ENCODE measurements at regions not wholly inside any gene's neighbourhood (a gene's known extent, or its start where the extent isn't known, plus 50 kb on each side); places are given as distances from the start of the nearest gene placed in this dataset.
"Not testable (repeated sequence)": the region's sequence is repeated elsewhere in the genome, so short reads cannot be mapped to it uniquely, and the experiment has no call there.

GRCh38 chr22:45061332-45061731 lies 51.5 kb upstream of the PHF21B start:
- DNase-seq, result no peak

GRCh38 chr22:45064313-45065278 lies 54.8 kb upstream of the PHF21B start:
- no peak for DNase-seq

- no peak for DNase-seq
These were observed 55.9 kb upstream of the PHF21B start for GRCh38 chr22:45065726-45066125.

GRCh38 chr22:45067731-45068130 lies 57.9 kb upstream of the PHF21B start:
- DNase-seq, result no peak

DNA sequence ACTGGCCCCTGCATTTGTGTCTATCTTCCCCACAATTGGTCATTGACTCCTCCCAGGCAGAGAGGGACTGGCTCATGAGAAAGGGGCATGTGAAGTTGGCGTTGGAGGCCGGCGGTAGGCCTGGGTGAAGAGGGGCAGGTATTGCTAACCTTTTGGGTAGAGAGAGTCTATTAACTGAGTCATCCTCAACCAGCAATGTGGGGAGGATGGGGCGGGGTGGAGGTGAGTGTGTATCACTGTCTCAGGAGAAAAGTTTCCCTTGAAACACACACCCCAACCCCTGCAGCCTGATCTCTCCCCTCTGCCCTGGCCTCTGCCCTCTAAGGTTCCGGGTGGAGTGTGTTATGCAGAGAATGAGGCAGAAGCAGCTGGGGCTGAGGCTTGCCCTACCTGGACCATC lies 60.1 kb upstream of the PHF21B start:
- DNase-seq, result no peak

DNA sequence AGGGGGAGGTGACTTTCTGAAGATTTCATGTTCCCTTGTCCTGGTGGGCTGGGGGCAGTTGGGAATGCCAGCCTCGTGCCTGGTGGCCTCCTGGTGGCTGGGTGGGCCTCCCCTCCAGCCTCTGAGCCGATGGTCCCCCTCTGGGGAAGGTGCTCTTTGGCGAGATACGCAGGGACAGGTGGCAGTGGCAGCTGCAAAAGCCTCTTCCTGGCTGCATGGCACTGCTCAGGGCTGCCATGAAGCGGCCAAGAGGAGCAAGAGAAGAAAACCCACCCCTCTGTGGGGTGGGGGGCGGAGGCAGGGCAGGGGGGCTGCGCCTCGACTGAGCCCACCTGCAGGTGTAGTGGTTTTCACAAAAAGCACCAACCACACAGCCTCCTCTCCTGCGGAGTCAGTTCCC lies 61.8 kb upstream of the PHF21B start:
- DNase-seq, result no peak

- DNase-seq, result no peak
These were observed 62.6 kb upstream of the PHF21B start for GRCh38 chr22:45072322-45072903.

DNA sequence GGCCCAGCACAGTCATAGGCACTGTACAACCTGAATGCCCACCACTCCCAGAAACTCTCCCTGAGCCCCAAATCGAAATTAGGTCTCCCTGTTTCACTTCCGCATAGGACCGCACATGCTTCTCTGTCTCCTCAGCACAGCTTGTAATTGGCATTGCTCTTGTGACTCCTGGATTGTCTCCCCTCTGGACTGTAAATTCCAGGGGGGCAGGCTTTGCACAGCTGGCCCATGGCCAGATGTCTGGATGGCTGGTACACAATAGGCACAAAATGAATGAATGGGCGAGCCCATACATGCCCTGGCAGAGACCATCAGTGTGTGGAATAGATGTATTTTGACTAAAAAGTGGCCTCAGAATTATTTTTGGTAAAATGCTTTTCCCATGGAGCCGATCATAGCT lies 63.3 kb upstream of the PHF21B start:
- DNase-seq, result no peak

- no peak for DNase-seq
These were observed 67.5 kb upstream of the PHF21B start for GRCh38 chr22:45077286-45077685.

DNA sequence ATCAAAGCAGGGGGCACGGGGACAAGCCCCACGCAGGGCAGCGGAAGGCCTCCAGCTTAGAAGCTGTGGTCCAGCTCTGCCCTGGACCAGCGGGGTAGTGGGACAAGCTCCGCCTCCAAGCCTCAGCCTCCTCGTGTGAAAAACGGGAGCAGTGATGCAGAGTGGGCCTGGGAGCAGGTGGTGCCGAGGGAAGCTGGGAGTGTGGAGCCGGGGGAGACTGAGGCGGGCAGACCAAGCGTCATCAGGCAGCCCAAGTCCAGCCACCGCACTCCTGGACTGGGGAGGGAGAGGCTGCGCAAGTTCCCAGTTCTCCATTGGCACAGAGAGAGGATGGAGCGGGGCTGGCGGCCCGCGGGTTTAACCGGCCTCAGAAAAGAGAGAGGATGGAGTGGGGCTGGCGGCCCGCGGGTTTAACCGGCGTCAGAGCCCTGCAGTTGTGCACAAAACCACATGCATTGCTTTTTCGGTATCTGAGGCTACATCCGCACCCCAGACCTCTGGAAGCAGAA lies 68.1 kb upstream of the PHF21B start:
- no peak for DNase-seq

DNA sequence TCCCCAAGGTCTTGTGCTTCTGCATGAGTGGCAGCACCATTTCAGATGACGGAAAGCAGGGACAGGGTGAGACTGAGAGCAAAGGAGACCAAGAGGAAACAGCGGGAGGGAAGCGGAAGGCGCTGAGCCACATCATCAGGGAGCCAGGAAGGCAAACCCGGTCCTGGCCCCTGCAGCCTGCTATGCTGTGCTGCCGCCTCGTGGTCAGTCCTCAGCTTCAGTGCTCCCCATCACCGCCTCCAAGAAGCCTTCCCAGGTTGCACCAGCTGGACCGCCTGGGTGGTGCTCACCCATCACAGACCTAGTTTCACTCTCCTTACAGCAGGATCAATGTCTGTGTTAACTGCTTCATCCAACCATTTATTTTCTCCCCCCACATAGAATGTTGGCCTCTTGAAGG lies 73.0 kb upstream of the PHF21B start:
- DNase-seq, result no peak

- no peak for DNase-seq
These were observed 74.0 kb upstream of the PHF21B start for GRCh38 chr22:45083659-45084305.

GRCh38 chr22:45084400-45084920 lies 74.7 kb upstream of the PHF21B start:
- DNase-seq, result no peak

- no peak for DNase-seq
These were observed 75.9 kb upstream of the NUP50 start for GRCh38 chr22:45087802-45088201.

DNA sequence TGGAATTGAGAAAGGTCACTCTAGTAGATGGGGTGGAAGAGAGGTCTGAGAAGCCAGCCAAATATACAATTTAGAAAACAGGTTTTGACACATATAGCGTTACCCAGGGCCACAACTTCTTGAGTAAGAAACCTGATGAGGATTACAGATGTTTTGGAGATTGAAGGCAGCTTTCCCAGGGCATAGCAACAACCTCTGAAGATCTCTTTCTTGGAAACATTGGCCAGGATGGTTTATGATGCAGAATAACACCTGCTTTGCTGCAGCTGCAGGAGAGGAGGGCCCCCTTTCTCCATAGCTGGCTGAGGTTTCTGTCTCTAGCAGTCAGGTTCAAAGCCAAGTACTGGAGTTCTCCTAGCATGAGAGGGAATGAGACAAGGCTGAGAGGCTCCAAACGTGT lies 75.1 kb upstream of the NUP50 start:
- DNase-seq, result no peak

DNA sequence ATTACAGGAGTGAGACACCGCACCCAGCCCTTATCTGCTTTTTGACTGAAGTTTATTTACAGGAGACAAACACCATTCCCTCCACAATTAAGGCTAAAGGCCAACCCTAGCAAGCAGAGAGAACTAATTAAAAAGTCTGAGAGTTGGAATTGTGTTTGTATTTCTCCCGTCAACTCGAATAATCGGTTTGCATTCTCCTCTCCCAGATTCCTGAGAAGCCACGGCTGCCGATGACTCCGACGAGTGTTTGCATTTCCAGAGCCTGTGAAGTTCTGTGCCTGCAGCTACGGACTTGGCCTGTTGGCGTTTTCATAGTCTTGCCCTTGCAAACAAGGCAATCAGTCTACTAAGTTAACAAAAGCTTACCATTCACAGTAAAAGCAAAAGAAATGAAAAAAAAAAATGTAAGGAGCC lies 73.2 kb upstream of the NUP50 start:
- DNase-seq, result no peak

- no peak for DNase-seq
These were observed 72.4 kb upstream of the NUP50 start for GRCh38 chr22:45091254-45091854.

DNA sequence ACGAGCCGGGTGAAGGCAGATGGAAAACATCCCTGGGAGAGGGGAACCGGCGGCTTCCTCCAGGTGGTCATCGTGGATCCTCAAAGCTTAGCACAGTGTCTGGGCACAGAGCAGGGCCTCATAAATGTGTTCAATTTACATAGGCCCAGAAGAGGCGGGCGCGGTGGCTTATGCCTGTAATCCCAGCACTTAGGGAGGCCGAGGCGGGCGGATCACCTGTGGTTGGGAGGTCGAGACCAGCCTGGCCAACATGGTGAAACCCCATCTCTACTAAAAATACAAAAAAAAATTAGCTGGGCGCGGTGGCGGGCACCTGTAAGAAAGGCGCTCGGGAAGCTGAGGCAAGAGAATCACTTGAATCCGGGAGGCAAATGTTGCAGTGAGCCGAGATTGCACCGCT lies 71.8 kb upstream of the NUP50 start:
- DNase-seq, result not testable (repeated sequence)

DNA sequence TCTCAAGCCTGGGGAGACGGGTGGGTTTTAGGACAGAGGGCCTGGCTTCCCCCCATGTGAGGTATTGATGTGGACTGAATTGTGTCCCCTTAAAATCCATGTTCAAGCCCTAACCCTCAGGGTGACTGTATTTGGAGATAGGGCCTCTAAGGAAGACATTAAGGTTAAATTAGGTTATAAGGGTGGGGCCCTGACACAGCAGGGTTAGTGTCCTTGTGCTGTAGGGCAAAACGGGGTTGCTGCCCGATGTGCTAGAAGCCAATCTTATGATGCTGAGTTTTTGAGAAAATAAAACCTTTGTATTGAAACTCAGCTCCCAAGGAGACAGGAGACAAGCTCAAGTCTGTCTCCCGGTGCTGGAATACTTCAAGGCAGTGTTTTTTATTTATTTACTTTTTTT lies 71.1 kb upstream of the NUP50 start:
- no peak for DNase-seq

DNA sequence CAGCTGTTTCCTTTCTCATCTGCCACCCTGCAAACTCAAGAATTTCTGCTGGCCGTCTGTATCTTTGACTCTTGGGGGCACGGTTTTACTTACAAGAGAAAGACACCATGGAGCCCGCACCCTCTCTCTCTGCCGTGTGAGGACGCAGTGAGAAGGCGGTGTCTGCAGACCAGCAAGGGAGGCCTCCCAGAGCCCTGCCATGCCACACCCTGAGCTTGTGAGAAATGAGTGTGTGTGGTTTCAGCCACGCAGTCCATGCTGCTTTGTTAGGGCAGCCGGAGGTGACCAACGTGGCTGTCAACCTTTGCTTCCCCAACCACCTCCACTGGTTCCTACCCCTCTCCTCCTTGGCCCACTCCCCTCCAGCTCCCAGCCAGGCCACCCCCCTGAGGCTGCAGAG lies 70.1 kb upstream of the NUP50 start:
- DNase-seq, result no peak

DNA sequence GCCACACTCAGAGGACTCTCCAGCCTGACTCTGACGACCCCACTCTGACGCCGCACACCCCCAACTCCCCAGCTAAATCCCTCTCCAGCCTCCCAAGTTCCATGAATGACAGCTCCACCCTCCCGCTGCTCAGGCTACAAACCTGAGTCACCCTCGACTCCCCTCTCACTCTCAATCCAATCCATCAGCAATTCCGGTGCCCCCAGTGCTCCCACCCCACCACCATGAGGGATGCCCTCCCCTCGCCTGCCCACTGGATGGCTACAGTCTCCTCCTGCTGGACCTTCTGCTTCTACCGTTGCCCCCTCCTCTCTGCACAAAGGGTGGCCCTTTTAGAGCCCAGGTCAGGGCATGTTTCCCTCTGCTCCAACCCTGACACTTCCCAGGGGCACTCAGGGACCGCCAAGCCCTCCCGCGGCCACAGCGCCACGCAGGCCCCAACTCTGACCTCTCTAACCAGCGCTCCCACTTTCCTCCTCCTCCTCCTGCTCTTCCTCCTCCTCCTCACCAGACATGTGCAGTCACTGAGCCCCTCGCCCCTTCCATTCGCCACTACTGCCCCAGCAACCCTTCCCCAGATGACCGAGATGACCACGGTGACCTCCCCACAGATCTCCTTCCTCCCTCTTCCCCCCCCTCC lies 69.5 kb upstream of the NUP50 start:
- DNase-seq, result no peak

DNA sequence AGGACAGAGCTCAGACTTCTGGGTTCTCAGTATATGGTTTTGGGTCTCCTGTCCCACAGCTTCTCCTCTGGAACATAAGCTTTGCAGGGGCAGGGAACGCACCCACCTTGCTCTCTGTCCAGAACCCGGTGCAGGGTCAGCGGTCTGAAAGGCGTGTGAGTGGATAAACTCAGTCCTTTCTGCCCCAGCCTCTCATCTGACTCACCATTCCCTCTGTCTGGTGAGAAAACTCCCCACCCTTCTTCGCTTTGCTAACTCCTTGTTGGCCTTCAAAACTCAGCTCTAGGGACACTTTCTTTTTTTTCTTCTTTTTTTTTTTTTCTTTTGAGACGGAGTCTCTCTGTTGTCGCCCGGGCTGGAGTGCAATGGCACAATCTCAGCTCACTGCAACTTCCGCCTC lies 68.9 kb upstream of the NUP50 start:
- DNase-seq, result no peak
